ENCODE measurements at regions not wholly inside any gene's neighbourhood (a gene's known extent, or its start where the extent isn't known, plus 50 kb on each side); places are given as distances from the start of the nearest gene placed in this dataset.

DNA sequence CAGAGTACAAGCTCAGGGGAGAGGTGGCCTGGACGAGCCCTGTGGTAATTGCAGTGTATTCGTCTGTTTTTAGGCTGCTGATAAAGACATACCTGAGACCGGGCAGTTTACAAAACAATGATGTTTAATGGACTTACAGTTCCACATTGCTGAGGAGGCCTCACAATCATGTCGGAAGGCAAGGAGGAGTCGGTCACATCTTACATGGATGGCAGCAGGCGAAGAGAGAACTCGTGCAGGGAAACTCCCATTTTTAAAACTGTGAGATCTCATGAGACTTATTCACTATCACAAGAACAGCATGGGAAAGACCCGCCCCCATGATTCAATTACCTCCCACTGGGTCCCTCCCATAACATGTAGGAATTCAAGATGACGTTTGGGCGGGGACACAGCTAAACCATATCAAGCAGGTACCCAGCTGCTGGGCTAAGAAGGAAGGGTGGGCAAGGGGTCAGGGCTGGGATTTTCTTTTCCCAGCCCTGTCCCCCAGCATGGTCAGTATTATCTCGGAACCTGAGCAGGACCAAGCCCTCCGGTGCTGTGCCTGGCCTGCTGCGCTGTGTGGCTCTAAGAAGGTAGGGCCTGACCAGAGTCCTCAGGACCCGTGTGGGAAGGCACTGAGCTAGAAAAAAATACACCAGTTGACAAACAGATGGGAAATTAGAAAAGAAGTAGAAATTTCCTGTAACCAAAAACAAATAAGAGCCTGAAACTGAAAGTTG lies 78.6 kb upstream of the SH3BP4 start:
- no peaks in the 10 kb centered on the region for H3K79me2 ChIP-seq (ENCODE audit: control insufficient read depth, insufficient read depth, low read length)
- H3K4me2 ChIP-seq (ENCODE audit: control insufficient read depth, insufficient read depth), result no peak overlapping the region
- no peak overlapping the region for H3K27ac ChIP-seq (ENCODE audit: control insufficient read depth, insufficient read depth)
- BruUV-seq (replicated peaks), result no TSS peak
- no peaks in the 10 kb centered on the region for H4K20me1 ChIP-seq (ENCODE audit: control insufficient read depth, insufficient read depth)
- ChIA-PET POLR2A (no interaction called here), CTCF (no interaction called here), SMC1A (ENCODE audit: uncharacterized antibody, unreplicated experiment) (no interaction called here), RAD21 (ENCODE audit: unreplicated experiment) (no interaction called here)
- no peak for ATAC-seq
- no peak overlapping the region for H3K9ac ChIP-seq (ENCODE audit: control insufficient read depth, insufficient read depth, low read length)
- no peak for DNase-seq (ENCODE audit: low read depth, low spot score)
- FAIRE-seq, result no peak
- intact Hi-C loops (cut with micrococcal nuclease; ENCODE audit: unreplicated experiment), result no loop called here
- H3K9me3 ChIP-seq (replicated peaks; ENCODE audit: control insufficient read depth, insufficient read depth, low read length), result no peaks in the 10 kb centered on the region
- H3K4me1 ChIP-seq (ENCODE audit: control insufficient read depth, insufficient read depth, low read length), result no peaks in the 10 kb centered on the region
- no peaks in the 10 kb centered on the region for H3K27me3 ChIP-seq (replicated peaks in 1 of 2; ENCODE audit: control insufficient read depth in 2 of 2, insufficient read depth in 2 of 2, low read length in 1 of 2)
- H3K36me3 ChIP-seq (ENCODE audit: control insufficient read depth in 2 of 2, insufficient read depth in 2 of 2, low read length in 1 of 2), result no peaks in the 10 kb centered on the region
- H2AFZ ChIP-seq (ENCODE audit: control insufficient read depth, low read depth, low read length), result no peak overlapping the region
- in situ Hi-C loops (cut with MboI), result no loop called here
- TF ChIP-seq CHD1 (IDR thresholded peaks at IDR 0.05; ENCODE audit: low read depth, low read length) (no peak), POU2F2 (IDR thresholded peaks at IDR 0.05; ENCODE audit: borderline replicate concordance, low read depth, low read length) (no peak), ESRRA (IDR thresholded peaks at IDR 0.05; ENCODE audit: low read length) (no peak), TCF7 (IDR thresholded peaks at IDR 0.05; ENCODE audit: borderline replicate concordance) (no peak), JUND (IDR thresholded peaks at IDR 0.05; ENCODE audit: low read depth, low read length) (no peak), STAT1 (conservative IDR thresholded peaks at IDR 0.05) (no peak), EGR1 (IDR thresholded peaks at IDR 0.05; ENCODE audit: borderline replicate concordance in 1 of 2, low read depth in 2 of 2, low read length in 2 of 2) (no peak), SMC3 (IDR thresholded peaks at IDR 0.05; ENCODE audit: borderline replicate concordance, low read length) (no peak), IKZF2 (IDR thresholded peaks at IDR 0.05) (no peak), RAD21 (IDR thresholded peaks at IDR 0.05; ENCODE audit: insufficient read depth, low read depth, low read length) (no peak)
- TF ChIP-seq, protein P1, sequence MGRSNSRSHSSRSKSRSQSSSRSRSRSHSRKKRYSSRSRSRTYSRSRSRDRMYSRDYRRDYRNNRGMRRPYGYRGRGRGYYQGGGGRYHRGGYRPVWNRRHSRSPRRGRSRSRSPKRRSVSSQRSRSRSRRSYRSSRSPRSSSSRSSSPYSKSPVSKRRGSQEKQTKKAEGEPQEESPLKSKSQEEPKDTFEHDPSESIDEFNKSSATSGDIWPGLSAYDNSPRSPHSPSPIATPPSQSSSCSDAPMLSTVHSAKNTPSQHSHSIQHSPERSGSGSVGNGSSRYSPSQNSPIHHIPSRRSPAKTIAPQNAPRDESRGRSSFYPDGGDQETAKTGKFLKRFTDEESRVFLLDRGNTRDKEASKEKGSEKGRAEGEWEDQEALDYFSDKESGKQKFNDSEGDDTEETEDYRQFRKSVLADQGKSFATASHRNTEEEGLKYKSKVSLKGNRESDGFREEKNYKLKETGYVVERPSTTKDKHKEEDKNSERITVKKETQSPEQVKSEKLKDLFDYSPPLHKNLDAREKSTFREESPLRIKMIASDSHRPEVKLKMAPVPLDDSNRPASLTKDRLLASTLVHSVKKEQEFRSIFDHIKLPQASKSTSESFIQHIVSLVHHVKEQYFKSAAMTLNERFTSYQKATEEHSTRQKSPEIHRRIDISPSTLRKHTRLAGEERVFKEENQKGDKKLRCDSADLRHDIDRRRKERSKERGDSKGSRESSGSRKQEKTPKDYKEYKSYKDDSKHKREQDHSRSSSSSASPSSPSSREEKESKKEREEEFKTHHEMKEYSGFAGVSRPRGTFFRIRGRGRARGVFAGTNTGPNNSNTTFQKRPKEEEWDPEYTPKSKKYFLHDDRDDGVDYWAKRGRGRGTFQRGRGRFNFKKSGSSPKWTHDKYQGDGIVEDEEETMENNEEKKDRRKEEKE (IDR thresholded peaks at IDR 0.05), result no peak
- TF ChIP-seq, protein P2, sequence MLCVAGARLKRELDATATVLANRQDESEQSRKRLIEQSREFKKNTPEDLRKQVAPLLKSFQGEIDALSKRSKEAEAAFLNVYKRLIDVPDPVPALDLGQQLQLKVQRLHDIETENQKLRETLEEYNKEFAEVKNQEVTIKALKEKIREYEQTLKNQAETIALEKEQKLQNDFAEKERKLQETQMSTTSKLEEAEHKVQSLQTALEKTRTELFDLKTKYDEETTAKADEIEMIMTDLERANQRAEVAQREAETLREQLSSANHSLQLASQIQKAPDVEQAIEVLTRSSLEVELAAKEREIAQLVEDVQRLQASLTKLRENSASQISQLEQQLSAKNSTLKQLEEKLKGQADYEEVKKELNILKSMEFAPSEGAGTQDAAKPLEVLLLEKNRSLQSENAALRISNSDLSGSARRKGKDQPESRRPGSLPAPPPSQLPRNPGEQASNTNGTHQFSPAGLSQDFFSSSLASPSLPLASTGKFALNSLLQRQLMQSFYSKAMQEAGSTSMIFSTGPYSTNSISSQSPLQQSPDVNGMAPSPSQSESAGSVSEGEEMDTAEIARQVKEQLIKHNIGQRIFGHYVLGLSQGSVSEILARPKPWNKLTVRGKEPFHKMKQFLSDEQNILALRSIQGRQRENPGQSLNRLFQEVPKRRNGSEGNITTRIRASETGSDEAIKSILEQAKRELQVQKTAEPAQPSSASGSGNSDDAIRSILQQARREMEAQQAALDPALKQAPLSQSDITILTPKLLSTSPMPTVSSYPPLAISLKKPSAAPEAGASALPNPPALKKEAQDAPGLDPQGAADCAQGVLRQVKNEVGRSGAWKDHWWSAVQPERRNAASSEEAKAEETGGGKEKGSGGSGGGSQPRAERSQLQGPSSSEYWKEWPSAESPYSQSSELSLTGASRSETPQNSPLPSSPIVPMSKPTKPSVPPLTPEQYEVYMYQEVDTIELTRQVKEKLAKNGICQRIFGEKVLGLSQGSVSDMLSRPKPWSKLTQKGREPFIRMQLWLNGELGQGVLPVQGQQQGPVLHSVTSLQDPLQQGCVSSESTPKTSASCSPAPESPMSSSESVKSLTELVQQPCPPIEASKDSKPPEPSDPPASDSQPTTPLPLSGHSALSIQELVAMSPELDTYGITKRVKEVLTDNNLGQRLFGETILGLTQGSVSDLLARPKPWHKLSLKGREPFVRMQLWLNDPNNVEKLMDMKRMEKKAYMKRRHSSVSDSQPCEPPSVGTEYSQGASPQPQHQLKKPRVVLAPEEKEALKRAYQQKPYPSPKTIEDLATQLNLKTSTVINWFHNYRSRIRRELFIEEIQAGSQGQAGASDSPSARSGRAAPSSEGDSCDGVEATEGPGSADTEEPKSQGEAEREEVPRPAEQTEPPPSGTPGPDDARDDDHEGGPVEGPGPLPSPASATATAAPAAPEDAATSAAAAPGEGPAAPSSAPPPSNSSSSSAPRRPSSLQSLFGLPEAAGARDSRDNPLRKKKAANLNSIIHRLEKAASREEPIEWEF (IDR thresholded peaks at IDR 0.05; ENCODE audit: insufficient replicate concordance, low read depth, low read length), result no peak
- H3K4me3 ChIP-seq, result no peak overlapping the region
- 34% methylated on average over 14 of the region's 14 CpGs for WGBS (ENCODE audit: insufficient coverage, insufficient replicate concordance, low lambda C conversion rate, missing lambda C conversion rate)
